H9 (cell line): ENCODE measurements at regions not wholly inside any gene's neighbourhood (a gene's known extent, or its start where the extent isn't known, plus 50 kb on each side); places are given as distances from the start of the nearest gene placed in this dataset.

Experiments
- DNase-seq: peaks from one replicate; pipeline ENCODE4 v3.0.0-alpha.2; 2017
- H2AFZ ChIP-seq: one replicate; pipeline ENCODE4 v1.6.1; 2013; ENCODE audit warnings: mild to moderate bottlenecking, low read length, control low read depth, moderate library complexity
- H2AK5ac ChIP-seq: 2 replicates; pipeline ENCODE4 v1.6.1; 2013; ENCODE audit warnings: low read length, control low read depth, mixed read lengths; ENCODE audit not compliant: insufficient read length
- H2BK120ac ChIP-seq: one replicate; pipeline ENCODE4 v1.6.1; 2013; ENCODE audit warnings: low read depth, mild to moderate bottlenecking, low read length, control low read depth, inconsistent platforms; ENCODE audit not compliant: poor library complexity, severe bottlenecking
- H2BK12ac ChIP-seq: 2 replicates; pipeline ENCODE4 v1.6.1; 2013; ENCODE audit warnings: low read length, control low read depth, mixed read lengths, low read depth; ENCODE audit not compliant: insufficient read length
- H2BK15ac ChIP-seq: 2 replicates; pipeline ENCODE4 v1.6.1; 2013; ENCODE audit warnings: low read depth, low read length, control low read depth
- H2BK20ac ChIP-seq: one replicate; pipeline ENCODE4 v1.6.1; 2013; ENCODE audit warnings: low read depth, mild to moderate bottlenecking, low read length, control low read depth, inconsistent platforms; ENCODE audit not compliant: poor library complexity, severe bottlenecking
- H2BK5ac ChIP-seq: 2 replicates; pipeline ENCODE4 v1.6.1; 2013; ENCODE audit warnings: low read length, control low read depth, mixed read lengths; ENCODE audit not compliant: insufficient read length
- H3K14ac ChIP-seq: 2 replicates; pipeline ENCODE4 v1.6.1; 2013; ENCODE audit warnings: low read length, control low read depth; ENCODE audit not compliant: insufficient read depth
- H3K18ac ChIP-seq: 2 replicates; pipeline ENCODE4 v1.6.1; 2013; ENCODE audit warnings: low read depth, mild to moderate bottlenecking, mixed read lengths, low read length, control low read depth; ENCODE audit not compliant: insufficient read length
- H3K23ac ChIP-seq: 2 replicates; pipeline ENCODE4 v1.6.1; 2013; ENCODE audit warnings: low read length, control low read depth, mixed read lengths, low read depth; ENCODE audit not compliant: insufficient read length
- H3K23me2 ChIP-seq: 2 replicates; pipeline ENCODE4 v1.6.1; 2013; ENCODE audit warnings: low read depth, mild to moderate bottlenecking, mixed read lengths, low read length, control low read depth; ENCODE audit not compliant: insufficient read length, poor library complexity, severe bottlenecking
- H3K27ac ChIP-seq: 2 replicates; pipeline ENCODE4 v1.5.1; 2013; ENCODE audit warnings: low read length, control low read depth, mixed read lengths, low read depth; ENCODE audit not compliant: insufficient read length
- H3K27me3 ChIP-seq: 2 replicates; pipeline ENCODE4 v1.6.1; 2013; ENCODE audit warnings: low read length, control low read depth, inconsistent platforms; ENCODE audit not compliant: insufficient read depth
- H3K4ac ChIP-seq: 2 replicates; pipeline ENCODE4 v1.6.1; 2013; ENCODE audit warnings: low read depth, mild to moderate bottlenecking, control low read depth, inconsistent platforms, low read length, moderate library complexity
- H3K4me1 ChIP-seq: 2 replicates; pipeline ENCODE4 v1.6.1; 2013; ENCODE audit warnings: low read length, control low read depth, inconsistent platforms; ENCODE audit not compliant: insufficient read depth
- H3K4me2 ChIP-seq: 2 replicates; pipeline ENCODE4 v1.6.1; 2013; ENCODE audit warnings: low read length, control low read depth, mixed read lengths; ENCODE audit not compliant: insufficient read length, insufficient read depth
- H3K56ac ChIP-seq: 2 replicates; pipeline ENCODE4 v1.6.1; 2013; ENCODE audit warnings: low read depth, mild to moderate bottlenecking, mixed read lengths, low read length, control low read depth; ENCODE audit not compliant: insufficient read length
- H3K79me1 ChIP-seq: 2 replicates; pipeline ENCODE4 v1.6.1; 2013; ENCODE audit warnings: low read depth, mild to moderate bottlenecking, moderate library complexity, low read length, control low read depth, inconsistent platforms; ENCODE audit not compliant: insufficient read depth, poor library complexity, severe bottlenecking
- H3K79me2 ChIP-seq: 2 replicates; pipeline ENCODE4 v1.6.1; 2013; ENCODE audit warnings: low read length, control low read depth, inconsistent platforms; ENCODE audit not compliant: insufficient read depth
- H3K9ac ChIP-seq: 2 replicates; pipeline ENCODE4 v1.6.1; 2013; ENCODE audit warnings: low read length, control low read depth, mixed read lengths; ENCODE audit not compliant: insufficient read length; ENCODE audit errors: extremely low read depth
- H3K9me3 ChIP-seq: one replicate; pipeline ENCODE4 v1.6.1; 2013; ENCODE audit warnings: low read depth, low read length, inconsistent platforms; ENCODE audit not compliant: control insufficient read depth
- H3T11ph ChIP-seq: one replicate; pipeline ENCODE4 v1.6.1; 2013; ENCODE audit warnings: mild to moderate bottlenecking, low read length, control low read depth, inconsistent platforms
- H4K20me1 ChIP-seq: one replicate; pipeline ENCODE4 v1.6.1; 2013; ENCODE audit not compliant: control insufficient read depth, insufficient read length, insufficient read depth
- H4K5ac ChIP-seq: 2 replicates; pipeline ENCODE4 v1.6.1; 2013; ENCODE audit warnings: low read depth, mild to moderate bottlenecking, mixed read lengths, low read length, control low read depth; ENCODE audit not compliant: insufficient read length
- H4K8ac ChIP-seq: replicated peaks from 2 replicates; pipeline ENCODE4 v1.6.1; 2013; ENCODE audit warnings: low read length, control low read depth, mixed read lengths, low read depth; ENCODE audit not compliant: insufficient read length
- H4K91ac ChIP-seq: 2 replicates; pipeline ENCODE4 v1.6.1; 2013; ENCODE audit warnings: low read depth, mild to moderate bottlenecking, moderate library complexity, mixed read lengths, low read length, control low read depth; ENCODE audit not compliant: insufficient read length
- H3K27ac Mint-ChIP-seq, 3 experiments: 2 replicates in 2 of 3; 3 replicates in 1 of 3; pipeline ENCODE4 v1.8.0; 2020 to 2021; ENCODE audit warnings: mixed read lengths in 3 of 3, mild to moderate bottlenecking in 1 of 3, moderate library complexity in 1 of 3
- H3K27me3 Mint-ChIP-seq: 2 replicates; pipeline ENCODE4 v1.8.0; 2021; ENCODE audit warnings: low read depth, mild to moderate bottlenecking, moderate library complexity, mixed read lengths
- H3K36me3 Mint-ChIP-seq, 3 experiments: 2 replicates in 2 of 3; 3 replicates in 1 of 3; pipeline ENCODE4 v1.8.0; 2020 to 2021; ENCODE audit warnings: low read depth in 3 of 3, mixed read lengths in 3 of 3; ENCODE audit not compliant: insufficient read depth in 1 of 3
- H3K4me1 Mint-ChIP-seq, 2 experiments: 2 replicates each; pipeline ENCODE4 v1.8.0; 2020; ENCODE audit warnings: mixed read lengths in 2 of 2
- H3K4me3 Mint-ChIP-seq, 2 experiments: 2 replicates in 1 of 2; 3 replicates in 1 of 2; pipeline ENCODE4 v1.8.0; 2020 to 2021; ENCODE audit warnings: mild to moderate bottlenecking in 2 of 2, mixed read lengths in 2 of 2, moderate library complexity in 1 of 2
- H3K9me3 Mint-ChIP-seq, 2 experiments: 2 replicates in 1 of 2; 3 replicates in 1 of 2; pipeline ENCODE4 v1.8.0; 2020; ENCODE audit warnings: mild to moderate bottlenecking in 2 of 2, mixed read lengths in 2 of 2, moderate library complexity in 1 of 2
- WGBS: extraction: QIAGEN DNeasy Blood & Tissue Kit; methylation state at CpG from one replicate; pipeline ENCODE4 v1.1.7; 2013; ENCODE audit warnings: missing lambda C conversion rate, low lambda C conversion rate, mixed read lengths; ENCODE audit not compliant: insufficient read length; ENCODE audit errors: extremely low coverage; 5-methylcytosine and 5-hydroxymethylcytosine counted together
- TF ChIP-seq, protein P1 (sequence below): fragments of 200-600 bp; sonication (generic); conservative IDR thresholded peaks from 3 replicates; pipeline ENCODE4 v1.8.0; 2021; ENCODE audit warnings: antibody characterized with exemption, mild to moderate bottlenecking

DNA sequence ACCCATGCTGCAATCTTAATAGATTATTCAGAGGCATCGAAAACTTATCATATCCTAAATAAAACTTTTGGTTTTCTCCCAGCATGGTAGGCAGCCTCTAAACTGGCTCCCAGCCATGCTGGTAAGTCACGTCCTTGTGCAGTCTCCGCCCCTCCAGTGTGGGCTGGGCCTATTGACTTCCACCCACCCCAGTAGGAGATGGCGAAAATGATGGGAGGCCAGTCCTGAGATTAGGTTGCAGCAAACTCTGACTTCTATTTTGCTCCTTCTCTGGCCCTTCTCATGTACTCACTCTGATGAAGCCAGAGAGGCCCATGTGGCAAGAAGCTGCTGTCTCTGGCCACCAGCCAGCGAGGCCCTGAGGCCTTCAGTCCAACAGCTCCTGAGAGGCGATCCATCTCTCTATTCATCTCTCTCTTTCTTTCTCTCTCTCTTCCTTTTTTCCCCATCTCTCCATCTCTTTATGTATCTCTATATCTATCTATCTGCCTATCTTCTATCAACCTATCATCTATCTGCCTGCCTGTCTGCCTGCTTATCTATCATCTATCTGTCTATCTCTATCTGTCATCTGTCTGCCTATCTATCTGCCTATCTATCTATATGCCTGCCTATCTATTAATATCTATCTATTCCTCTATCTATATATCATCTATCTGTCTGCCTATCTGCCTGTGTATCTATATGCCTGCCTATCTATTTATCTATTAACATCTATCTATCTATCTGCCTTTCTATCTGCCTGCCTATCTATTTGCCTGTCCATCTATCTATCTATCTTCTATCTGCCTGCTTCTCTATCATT, 52.7 kb upstream of the STX16 start:
- H3K23ac ChIP-seq = no peak overlapping the region
- H2BK120ac ChIP-seq = no peak overlapping the region
- H3K27me3 ChIP-seq = no peaks in the 10 kb centered on the region
- H4K5ac ChIP-seq = no peak overlapping the region
- H2AFZ ChIP-seq = no peak overlapping the region
- H3K14ac ChIP-seq = no peak overlapping the region
- H3K9me3 ChIP-seq = no peaks in the 10 kb centered on the region
- no peak for DNase-seq
- no peak overlapping the region for H4K91ac ChIP-seq
- Mint-ChIP-seq H3K9me3 (no peaks in the 10 kb centered on the region), H3K36me3 (0 out of 7 replicates have a peak, but pooled peaks cover 0 to 1% (median 0%) of the 10 kb centered on the region in 3 experiments), H3K4me1 (peaks cover 0 to 5% of the 10 kb centered on the region in 2 experiments; a peak in 1 of 4 replicates), H3K27me3 (peaks cover 2% of the 10 kb centered on the region), H3K4me3 (no peak overlapping the region), H3K27ac (no peak overlapping the region)
- TF ChIP-seq, protein P1, sequence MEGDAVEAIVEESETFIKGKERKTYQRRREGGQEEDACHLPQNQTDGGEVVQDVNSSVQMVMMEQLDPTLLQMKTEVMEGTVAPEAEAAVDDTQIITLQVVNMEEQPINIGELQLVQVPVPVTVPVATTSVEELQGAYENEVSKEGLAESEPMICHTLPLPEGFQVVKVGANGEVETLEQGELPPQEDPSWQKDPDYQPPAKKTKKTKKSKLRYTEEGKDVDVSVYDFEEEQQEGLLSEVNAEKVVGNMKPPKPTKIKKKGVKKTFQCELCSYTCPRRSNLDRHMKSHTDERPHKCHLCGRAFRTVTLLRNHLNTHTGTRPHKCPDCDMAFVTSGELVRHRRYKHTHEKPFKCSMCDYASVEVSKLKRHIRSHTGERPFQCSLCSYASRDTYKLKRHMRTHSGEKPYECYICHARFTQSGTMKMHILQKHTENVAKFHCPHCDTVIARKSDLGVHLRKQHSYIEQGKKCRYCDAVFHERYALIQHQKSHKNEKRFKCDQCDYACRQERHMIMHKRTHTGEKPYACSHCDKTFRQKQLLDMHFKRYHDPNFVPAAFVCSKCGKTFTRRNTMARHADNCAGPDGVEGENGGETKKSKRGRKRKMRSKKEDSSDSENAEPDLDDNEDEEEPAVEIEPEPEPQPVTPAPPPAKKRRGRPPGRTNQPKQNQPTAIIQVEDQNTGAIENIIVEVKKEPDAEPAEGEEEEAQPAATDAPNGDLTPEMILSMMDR = no peak
- no peak overlapping the region for H2BK20ac ChIP-seq
- H3T11ph ChIP-seq = no peak overlapping the region
- no peak overlapping the region for H3K18ac ChIP-seq
- H3K27ac ChIP-seq = no peak overlapping the region
- no peak overlapping the region for H3K4ac ChIP-seq
- no peak overlapping the region for H2BK12ac ChIP-seq
- no peak overlapping the region for H3K4me2 ChIP-seq
- no peaks in the 10 kb centered on the region for H4K20me1 ChIP-seq
- no peaks in the 10 kb centered on the region for H3K79me1 ChIP-seq
- no peaks in the 10 kb centered on the region for H3K4me1 ChIP-seq
- no peak overlapping the region for H3K9ac ChIP-seq
- H3K79me2 ChIP-seq = no peaks in the 10 kb centered on the region
- H3K56ac ChIP-seq = no peak overlapping the region
- H2BK15ac ChIP-seq = no peak overlapping the region
- H2BK5ac ChIP-seq = no peak overlapping the region
- H2AK5ac ChIP-seq = no peak overlapping the region
- 100% methylated on average over 1 of the region's 6 CpGs for WGBS
- H4K8ac ChIP-seq = no peak overlapping the region
- no peaks in the 10 kb centered on the region for H3K23me2 ChIP-seq
